Stimulated activated CD4-positive, alpha-beta T cell treated with anti-CD3 and anti-CD28 coated beads, Interleukin-12 subunit alpha, Interleukin-12 subunit beta, amount 100 ng/mL, for 48 hours (primary cell): ENCODE measurements at regions not wholly inside any gene's neighbourhood (a gene's known extent, or its start where the extent isn't known, plus 50 kb on each side); places are given as distances from the start of the nearest gene placed in this dataset.
"Not testable (repeated sequence)": the region's sequence is repeated elsewhere in the genome, so short reads cannot be mapped to it uniquely, and the experiment has no call there.

Experiments
- DNase-seq, 3 donors: peaks; one replicate each; pipeline ENCODE4 v3.0.0-alpha.2; 2020; ENCODE audit warnings: low read depth in 2 of 3, low spot score in 1 of 3

DNA sequence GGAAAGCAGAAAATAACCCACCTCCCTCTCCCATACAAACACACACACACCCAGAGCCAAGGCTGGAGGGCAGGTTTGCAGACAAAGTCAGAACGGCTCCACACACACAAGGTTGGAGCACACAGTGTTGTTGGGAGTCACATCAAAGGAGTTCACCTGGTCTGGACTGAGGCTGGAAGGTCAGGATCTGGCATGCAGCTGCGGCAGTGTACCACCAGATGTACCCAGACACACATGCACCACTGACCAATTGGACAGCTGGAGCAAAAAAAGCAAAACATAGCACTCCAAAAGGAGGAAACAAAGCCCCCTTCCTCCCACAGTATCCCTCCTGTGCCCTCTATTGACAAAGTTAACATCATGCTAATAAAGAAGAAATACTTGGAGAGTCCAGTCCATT is 94.6 kb upstream of the KIF2A start:
- no peak for DNase-seq

DNA sequence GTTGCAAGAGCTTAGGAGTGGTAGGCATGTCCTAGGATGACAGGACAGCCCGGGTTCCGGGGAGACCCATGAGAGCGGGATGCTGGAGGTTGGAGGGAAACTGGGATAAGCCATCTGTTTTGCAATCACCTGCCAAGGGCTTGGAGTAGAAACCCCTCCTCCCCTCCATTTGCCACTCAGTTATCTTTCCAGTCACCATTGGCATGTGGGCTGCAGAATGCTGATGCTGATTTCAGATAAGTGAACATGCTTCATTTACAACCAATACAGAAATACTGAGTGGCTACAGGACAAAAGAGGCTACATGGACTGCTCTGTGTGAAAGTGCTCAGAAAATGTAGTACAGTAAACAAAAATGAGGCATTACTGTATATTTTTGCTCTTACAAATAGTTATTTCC is 93.4 kb upstream of the KIF2A start:
- no peak for DNase-seq

DNA sequence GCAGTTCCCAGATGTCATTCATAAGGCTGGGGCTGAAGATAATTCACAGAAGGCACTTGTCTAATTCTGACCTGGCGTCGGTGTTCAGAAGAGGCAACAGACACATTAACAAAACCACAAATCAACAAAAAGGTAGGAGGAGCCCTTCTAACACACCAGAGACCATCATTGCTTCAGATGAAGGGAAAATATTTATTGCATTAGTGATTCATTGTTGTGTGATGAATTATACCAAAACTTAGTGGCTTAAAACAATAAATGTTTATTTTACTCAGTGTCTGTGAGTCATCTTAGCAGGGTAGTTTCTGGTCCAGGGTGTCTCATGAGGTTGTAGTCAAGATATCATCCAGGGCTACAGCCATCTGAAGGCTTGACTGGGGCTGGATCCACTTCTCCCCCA is 91.3 kb upstream of the KIF2A start:
- no peak for DNase-seq

DNA sequence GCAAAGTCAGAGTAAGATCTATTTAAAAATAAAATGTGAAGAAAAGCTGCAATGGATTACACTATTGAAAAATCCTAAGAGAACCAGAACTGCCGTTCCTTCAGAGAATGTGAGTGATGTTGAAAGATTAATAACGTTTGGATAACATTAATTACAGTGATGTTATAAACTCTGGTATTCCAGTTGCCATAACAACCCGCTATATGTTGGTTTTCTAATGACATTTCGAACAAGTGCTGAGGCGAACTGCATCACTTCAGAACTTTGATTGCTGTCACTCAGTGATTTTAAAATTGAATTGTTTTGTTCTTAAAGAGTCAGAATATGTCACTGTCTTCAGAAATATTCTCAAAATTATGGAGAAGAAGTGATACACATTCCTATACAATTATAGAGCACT is 89.4 kb upstream of the KIF2A start:
- not testable (repeated sequence) for DNase-seq

DNA sequence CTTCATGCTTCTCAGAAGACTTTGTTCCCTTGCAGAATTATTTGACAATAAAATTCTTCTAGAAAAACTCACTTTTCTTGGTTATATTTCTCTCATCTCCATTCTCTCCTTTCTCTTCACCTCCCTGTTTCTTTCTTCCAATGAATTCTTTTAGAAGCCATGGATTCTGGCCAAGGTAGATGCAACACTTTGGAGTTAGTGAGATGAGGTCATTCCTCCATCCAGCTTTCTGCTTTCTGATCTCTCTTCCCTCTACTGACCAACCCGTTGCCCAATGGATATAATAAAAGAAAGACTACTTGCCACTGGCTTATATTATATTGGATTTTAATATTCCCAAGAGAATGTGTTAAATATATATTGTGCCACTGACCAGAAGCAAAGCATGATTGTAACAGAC is 88.9 kb upstream of the KIF2A start:
- DNase-seq, result not testable (repeated sequence)

DNA sequence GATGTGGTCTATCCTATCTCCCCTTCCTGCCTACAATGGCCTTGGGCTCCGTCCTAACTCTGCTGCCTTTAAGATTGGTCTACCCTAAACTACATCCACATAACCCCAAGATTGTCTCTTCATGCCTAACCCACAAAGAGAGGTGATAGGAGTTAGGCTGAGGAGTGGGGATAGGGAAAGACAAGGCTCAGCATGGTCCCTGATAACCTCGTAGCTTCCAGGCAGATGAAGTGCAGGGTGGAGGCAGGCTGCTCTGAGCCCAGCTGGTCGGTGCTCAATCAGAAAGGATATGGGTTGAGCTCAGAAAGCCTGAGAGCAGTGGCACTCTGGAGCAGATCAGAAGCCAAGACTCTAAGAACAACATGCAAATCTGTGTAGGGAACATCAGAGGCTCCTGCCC is 87.1 kb upstream of the KIF2A start:
- DNase-seq, result not testable (repeated sequence)

DNA sequence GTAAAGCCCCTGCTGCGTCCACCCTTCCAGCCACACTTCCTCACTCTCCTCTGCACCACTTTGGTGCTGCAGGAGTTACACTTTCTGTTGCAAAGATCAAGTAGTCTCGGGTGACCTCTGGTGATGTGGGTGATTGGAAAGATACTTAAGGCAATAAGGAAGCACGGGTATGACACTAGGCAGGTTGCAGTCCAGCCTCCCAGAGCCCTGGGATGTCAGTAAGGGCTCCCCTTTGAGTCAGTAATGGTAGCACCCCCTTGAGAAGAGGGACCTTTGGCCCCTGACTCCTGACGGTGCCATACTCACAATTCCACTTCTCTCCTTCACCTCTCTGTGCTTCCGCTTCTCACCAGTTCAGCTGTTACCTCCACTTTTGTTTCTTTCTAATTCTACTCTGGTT is 84.1 kb upstream of the KIF2A start:
- not testable (repeated sequence) for DNase-seq

DNA sequence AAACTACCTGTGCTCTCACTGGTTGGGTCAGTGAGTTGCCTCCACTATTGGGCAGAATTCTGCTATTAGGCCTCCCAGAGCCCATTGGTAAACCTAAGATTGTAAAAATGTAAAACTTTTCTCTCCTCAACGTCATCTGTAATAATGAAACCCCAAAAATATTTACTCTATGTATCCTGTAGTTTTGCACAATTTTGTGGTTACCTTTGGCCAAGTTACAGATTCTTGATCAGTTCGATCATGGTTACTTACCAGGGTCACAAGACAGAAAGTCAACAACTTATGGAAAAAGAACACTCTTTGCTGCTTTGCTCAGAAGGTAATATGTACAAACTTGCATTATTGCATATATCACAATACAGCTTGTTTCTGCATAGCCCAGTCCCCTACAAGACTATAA is 83.7 kb upstream of the KIF2A start:
- DNase-seq, result not testable (repeated sequence)

DNA sequence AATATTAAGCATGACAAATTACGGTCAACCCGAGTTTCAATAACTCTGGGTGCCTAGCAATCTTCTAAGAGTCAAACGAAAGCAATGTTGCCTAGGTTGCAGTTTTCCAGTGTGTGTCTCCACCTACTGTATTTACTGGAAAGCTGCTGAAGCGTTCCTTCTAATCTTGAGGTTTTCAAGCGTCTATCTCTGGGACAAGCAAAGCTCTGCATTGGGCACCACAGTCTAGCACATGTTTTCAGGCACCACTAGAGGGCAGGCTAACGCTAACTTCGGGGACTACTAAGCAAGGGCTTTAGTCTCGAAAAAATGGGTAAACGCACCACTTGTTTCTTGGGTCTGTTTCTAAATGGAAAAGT is 82.7 kb upstream of the KIF2A start:
- peak; percentile 54 to 70 (median 64) for DNase-seq

DNA sequence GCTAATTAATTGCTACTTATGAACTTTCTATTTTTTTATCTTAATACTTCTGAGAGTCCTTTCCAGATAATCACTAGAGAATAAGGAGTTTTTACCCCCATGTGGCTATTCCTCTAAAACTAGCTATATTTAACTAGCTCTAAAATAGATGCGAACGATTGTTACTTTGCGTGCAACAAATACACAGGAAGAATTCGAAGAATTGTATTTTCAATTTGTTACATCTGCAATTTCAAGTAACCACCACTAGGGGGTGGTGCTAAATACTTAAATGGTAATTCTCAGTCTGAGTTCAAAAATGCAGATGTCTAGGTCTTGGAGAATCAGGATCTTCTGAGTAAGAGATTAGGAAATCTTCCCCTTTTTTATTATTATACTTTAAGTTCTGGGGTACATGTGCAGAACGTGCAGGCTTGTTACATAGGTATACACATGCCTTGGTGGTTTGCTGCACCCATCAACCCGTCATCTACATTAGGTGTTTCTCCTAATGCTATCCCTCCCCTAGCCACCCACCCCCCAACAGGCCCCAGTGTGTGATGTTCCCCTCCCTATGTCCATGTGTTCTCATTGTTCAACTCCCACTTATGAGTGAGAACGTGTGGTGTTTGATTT is 80.9 kb upstream of the KIF2A start:
- DNase-seq, result not testable (repeated sequence)

DNA sequence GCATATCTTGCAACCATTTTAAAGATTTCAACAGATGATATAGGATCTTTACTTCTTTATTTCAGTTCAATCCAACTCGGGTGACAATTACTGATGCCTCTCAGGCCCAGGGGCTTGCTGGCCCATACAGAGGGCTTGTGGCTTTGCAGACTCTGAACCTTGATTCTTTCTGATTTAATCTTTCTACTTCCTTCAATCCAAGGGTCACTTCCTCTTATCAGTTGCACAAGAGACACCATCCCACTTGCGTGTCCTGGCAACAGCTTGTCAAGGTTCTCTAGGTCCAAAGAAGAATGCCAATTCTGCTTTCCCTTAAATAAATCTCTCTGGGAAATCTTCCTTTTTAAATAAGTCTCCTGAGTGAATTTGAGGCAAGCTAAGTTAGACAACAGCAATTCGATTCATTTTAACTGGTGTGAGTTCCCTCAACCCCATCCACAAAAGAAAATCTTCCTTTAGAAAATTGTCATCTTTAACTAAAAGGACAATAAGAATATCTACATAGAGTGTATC is 75.1 kb upstream of the KIF2A start:
- not testable (repeated sequence) for DNase-seq

DNA sequence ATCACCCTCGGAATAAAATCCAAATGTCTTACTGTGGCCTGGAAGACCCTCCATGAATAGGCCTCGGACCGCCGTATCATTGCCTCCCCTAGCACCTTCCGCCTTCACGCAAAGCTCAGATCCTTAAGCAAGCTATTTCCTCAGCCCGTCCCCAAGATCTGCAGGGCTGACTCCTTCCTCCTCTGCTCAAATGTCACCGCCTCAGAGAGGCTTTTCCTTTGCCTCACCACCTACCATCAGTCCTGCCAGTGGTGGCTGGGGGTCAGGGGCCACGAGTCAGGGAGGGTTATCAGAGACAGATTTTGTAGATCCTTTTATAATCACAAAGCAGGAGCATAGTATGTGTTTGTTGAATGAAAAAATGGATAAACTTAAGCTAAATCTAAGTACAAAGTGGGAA is 74.4 kb upstream of the KIF2A start:
- DNase-seq, result no peak

DNA sequence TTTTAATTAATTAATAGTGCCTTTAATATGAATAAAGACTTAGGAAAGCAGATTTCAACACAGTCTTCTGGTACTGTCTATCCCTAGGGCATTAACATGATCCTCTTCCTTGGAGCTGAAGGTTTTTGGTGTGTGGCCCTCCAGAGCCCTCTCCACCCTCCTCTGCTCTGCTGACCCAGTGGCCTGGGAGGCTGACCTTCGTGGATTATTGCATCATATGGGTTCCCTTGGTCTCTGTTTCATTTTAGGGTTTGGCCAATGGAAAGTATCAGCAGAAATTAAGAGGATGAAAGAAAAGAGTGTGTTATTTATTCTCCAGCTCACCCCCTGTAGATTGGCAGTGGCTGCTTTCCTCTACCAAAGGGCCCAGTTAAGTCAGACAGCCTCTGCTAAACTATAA is 73.8 kb upstream of the KIF2A start:
- not testable (repeated sequence) for DNase-seq

DNA sequence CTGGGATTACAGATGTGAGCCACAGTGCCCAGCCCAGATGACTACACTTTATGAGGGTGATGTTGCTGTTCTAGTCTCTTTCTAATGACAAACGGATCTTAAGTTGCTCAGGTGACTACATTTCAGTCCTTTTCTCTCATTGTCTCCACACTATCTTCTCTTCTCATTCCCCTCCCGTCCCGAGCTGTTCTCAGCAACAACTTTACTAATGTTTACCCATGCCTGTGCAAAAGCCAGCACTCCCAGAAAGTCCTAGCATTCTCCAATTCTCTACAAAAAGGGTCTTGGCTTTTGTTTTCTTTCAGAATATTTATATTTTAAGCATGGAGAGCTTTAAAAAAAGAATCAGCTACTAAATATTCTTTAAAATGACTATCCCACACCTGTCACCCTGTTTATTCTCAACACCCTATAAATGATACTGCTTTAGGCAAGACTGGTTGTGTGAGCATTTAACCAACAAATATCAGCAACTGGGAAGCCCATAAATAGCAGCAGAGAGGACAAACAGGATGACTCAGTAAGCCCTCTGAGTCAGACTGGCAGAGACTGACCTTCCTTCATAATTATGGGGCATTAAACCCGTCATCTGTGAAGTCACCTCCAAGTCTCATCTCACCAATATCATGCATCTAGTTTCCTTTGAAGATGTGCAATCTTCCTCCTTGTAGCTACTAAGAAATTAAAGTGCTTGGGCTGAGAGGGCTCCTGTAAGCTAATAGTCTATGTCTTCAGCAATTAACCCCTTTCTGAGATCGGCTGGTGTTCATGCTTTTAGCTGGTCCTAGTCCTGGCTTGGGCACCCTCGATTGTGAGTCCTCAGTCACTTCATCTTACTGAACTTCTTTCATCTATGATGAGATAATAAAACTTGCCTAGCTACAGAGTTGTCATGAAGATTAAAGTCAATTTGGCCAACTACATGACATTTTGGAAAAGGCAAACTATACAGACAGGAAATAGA is 72.6 kb upstream of the KIF2A start:
- DNase-seq, result not testable (repeated sequence)

DNA sequence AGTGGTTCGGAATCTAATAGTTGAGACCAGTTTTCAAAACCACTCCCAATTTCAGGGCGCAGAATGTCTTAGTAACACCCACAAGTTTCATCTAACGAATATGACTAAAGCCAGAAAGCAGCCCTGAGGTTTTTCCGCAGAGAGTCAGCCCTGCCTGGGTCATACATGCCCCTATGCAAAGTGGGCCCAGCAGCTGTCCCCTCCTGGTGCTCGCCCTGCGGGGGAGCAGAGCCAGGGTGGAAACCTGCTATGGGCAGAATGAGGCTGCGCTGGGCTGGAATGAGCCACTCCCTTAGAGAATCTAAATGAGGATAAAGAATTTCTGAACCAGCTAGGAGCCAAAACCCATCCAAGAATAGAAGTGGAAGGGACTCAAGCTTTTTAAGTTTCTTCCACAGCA is 69.4 kb upstream of the KIF2A start:
- DNase-seq, result peak in 2 of 3 donors; percentile 37 to 47

DNA sequence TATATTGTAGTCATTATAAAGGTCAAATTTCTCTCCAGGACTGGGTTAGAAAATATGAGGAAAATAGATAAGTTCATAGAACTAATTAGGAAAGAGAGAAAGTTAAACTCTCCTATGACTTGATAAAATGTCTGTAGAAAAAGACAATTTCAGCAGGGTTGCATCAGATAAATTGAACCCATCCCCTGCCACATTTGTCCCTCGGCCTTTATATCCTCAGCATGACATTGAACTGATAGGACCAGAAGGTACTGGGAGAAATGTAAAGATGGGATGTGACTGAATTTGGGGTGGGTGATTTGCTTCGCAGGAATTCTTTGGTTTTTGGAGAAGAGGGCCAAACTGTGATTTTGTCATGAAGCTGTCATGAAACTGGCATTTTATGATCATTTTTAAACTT is 68.1 kb upstream of the KIF2A start:
- DNase-seq, result not testable (repeated sequence)

DNA sequence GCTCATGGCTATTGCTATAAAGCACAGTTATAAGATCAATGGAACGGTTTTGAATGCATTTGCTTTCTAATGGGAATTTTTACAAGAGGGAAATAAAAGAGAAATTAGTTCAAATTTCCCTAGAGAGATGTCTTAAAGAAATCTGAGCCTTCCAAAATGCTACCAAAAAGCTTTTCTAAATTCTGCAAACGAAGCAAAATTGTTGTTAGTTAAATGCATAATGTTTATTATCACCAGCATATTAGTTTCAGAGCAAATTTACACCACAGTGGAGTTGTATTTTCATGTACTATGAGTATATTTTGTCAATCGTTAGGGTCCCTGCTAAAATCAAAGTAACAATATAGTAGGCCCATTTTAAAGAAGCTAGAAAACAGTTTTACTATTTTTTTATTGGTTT is 67.4 kb upstream of the KIF2A start:
- DNase-seq, result not testable (repeated sequence)

DNA sequence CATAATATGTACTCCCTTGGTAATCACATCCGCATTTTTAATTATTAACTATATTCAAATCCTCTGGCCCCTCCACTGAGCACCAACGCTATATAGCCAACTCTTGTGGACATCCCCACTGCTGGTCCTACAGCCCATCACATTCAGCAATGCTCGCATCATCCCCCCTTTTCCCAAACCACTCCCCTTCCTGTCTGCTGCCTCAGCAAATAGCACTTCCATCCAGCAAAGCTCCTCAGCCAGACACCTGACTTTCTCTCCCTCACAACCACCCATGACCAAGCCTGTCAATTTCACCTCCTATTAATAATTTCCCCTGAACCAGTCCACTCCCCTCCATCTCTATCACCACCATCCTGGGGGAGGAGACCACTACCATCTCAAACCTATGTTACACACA is 65.5 kb upstream of the KIF2A start:
- not testable (repeated sequence) for DNase-seq

DNA sequence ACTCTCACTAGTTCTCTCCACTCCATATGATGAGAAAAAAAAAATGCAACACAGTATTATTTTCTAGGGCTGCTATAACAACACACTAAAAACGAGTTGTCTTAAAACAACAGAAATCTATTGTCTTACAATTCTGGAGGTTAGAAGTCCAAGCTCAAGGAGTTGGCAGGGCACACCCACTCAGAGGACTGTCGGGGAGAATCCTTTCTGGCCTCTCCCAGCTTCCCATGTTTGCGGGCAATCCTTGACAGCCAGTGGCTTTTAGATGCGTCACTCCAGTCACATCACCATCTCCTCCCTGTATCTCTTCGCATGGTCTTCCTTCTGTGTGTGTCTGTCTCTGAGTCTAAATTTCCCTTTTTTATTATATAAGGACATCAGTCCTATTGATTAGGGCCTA is 64.0 kb upstream of the KIF2A start:
- DNase-seq, result not testable (repeated sequence)

DNA sequence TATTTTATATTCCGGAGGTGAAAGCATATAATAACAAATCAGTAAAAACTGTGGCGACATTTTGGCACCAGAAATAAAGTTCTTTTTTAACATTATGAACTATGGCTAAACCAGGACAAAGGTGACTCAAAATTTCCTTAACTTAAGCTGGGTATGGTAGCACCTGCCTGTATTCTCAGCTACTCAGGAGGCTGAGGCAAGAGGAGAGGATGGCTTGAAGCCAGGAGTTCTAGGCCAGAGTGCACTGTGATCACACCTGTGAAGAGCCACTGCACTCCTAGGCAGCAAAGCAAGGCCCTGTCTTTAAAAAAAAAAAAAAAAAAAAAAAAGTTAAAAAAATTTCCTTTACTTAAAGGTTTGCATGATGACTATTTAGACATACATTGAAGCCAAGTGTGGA is 63.0 kb upstream of the KIF2A start:
- DNase-seq, result not testable (repeated sequence)

DNA sequence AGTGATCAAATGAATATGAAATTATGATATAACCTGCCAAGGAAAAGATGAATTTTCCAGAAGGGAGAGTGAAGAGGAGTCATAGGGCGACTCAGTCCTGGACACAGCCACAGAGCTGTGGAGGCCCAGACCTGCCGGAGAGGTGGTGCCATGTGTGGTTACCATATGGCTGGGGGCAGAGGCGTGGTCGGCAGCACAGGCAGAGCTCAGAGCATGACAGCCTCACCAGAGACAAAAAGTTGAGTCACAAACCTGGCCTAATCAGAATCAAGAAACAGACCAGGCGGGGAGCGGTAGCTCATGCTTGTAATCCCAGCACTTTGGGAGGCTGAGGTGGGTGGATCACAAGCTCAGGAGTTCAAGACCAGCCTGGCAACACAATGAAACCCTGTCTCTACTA is 57.8 kb upstream of the KIF2A start:
- DNase-seq, result peak in 1 of 3 donors; percentile 28

DNA sequence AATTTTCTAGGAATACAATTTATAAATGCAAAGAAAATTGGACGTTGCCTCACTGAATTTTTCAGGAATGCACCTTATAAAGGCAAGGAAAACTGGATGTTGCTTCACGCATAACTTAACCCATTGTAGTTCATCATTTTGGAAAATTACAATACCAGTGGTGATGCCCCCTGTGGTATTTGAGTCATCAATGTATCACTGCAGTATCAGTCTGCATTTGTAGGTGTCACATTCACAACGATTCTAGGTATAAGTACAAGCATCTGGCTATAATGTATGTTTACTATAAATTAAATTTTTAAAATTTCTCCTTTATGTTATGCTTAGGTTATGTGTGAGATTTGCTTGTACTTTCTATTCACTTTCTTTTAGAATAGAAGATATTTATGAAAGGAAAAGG is 55.9 kb upstream of the KIF2A start:
- not testable (repeated sequence) for DNase-seq
